ENCODE measurements at regions not wholly inside any gene's neighbourhood (a gene's known extent, or its start where the extent isn't known, plus 50 kb on each side); places are given as distances from the start of the nearest gene placed in this dataset.

GRCh38 chr15:34650177-34650576 lies 66.7 kb upstream of the GOLGA8B start (continued):
- TF ChIP-seq, protein P1, sequence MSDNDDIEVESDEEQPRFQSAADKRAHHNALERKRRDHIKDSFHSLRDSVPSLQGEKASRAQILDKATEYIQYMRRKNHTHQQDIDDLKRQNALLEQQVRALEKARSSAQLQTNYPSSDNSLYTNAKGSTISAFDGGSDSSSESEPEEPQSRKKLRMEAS (IDR thresholded peaks at IDR 0.05), result no peak
- no peak for TF ChIP-seq EZH2 (IDR thresholded peaks at IDR 0.05)
- no peak for TF ChIP-seq EGR1 (IDR thresholded peaks at IDR 0.05; ENCODE audit: low read depth)
- TF ChIP-seq SRF (IDR thresholded peaks at IDR 0.05; ENCODE audit: low read depth), result no peak
- TF ChIP-seq CEBPB (IDR thresholded peaks at IDR 0.05; ENCODE audit: low read depth), result no peak

DNA sequence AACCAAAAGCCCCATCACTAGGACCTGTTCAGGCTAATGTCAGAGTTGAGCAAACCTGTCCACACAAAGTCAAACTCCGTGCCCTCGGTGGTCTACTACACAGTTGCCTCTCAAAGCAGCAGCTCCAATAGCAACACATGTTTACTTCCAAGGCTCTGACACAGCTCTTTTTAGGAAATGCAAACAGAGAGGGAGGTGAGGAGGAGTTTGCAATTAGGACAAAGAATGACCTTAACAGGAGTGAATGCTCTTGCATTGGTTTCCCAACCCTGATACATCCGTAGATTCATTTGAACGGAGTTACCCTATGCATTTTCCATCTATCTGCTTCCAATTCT lies 64.8 kb upstream of the GOLGA8B start:
- no peaks in the 10 kb centered on the region for H3K79me2 ChIP-seq (ENCODE audit: insufficient read depth, low read length)
- H2AFZ ChIP-seq (ENCODE audit: low read depth, low read length, poor library complexity, severe bottlenecking), result no peak overlapping the region
- H3K4me1 ChIP-seq (ENCODE audit: control insufficient read depth in 1 of 2, insufficient read depth in 2 of 2, low read length in 2 of 2), result no peaks in the 10 kb centered on the region
- no TSS peak for BruUV-seq (replicated peaks)
- RAD21 ChIA-PET (ENCODE audit: low non-redundant PET in 1 of 2, low total read pairs in 2 of 2, uncharacterized antibody in 2 of 2, unreplicated experiment in 2 of 2), result no interaction called here
- CTCF ChIA-PET, result no interaction called here
- intact Hi-C loops (cut with micrococcal nuclease), result no loop called here
- H3K9me2 ChIP-seq (ENCODE audit: insufficient read depth), result no peaks in the 10 kb centered on the region
- POLR2A ChIA-PET, result interaction anchor here (0.6 kb wide), 1 partner anchor 17 kb away, joined by 3 read pairs; no protein-coding TSS in a partner anchor
- no peak overlapping the region for H3K4me3 ChIP-seq (replicated peaks in 1 of 2; ENCODE audit: low read depth in 1 of 2, low read length in 2 of 2)
- H3K9me3 ChIP-seq (ENCODE audit: control insufficient read depth in 1 of 2, insufficient read depth in 1 of 2, low read depth in 1 of 2, low read length in 2 of 2), result peaks cover 0 to 6% of the 10 kb centered on the region in 2 experiments; a peak in 1 of 4 replicates
- no peak overlapping the region for H3K4me2 ChIP-seq (ENCODE audit: low read length)
- H4K20me1 ChIP-seq (ENCODE audit: insufficient read depth), result no peaks in the 10 kb centered on the region
- DNase-seq (ENCODE audit: low read depth, low spot score) (no peak), ATAC-seq (no peak)
- no peak overlapping the region for H3K9ac ChIP-seq (ENCODE audit: low read length)
- TF ChIP-seq CBX3 (IDR thresholded peaks at IDR 0.05; ENCODE audit: low read depth) (no peak), SRF (IDR thresholded peaks at IDR 0.05; ENCODE audit: low read depth) (no peak), SIN3A (IDR thresholded peaks at IDR 0.05; ENCODE audit: low read depth) (no peak)
- H3K36me3 ChIP-seq (ENCODE audit: control insufficient read depth in 1 of 2, insufficient read depth in 2 of 2, low read length in 2 of 2), result no peaks in the 10 kb centered on the region
- H3K27ac ChIP-seq (ENCODE audit: low read depth, low read length), result no peak overlapping the region
- H3K27me3 ChIP-seq (ENCODE audit: insufficient read depth, low read length), result no peaks in the 10 kb centered on the region

- no peak overlapping the region for H3K4me3 ChIP-seq (replicated peaks in 1 of 2; ENCODE audit: low read depth in 1 of 2, low read length in 2 of 2)
- BruUV-seq (replicated peaks), result no TSS peak
- ChIA-PET CTCF (no interaction called here), POLR2A (interaction anchor here (0.6 kb wide), 1 partner anchor 16 kb away, joined by 3 read pairs; no protein-coding TSS in a partner anchor), RAD21 (ENCODE audit: low non-redundant PET in 1 of 2, low total read pairs in 2 of 2, uncharacterized antibody in 2 of 2, unreplicated experiment in 2 of 2) (no interaction called here)
- ATAC-seq, result no peak
- no peaks in the 10 kb centered on the region for H3K27me3 ChIP-seq (ENCODE audit: insufficient read depth, low read length)
- H2AFZ ChIP-seq (ENCODE audit: low read depth, low read length, poor library complexity, severe bottlenecking), result no peak overlapping the region
- H3K4me2 ChIP-seq (ENCODE audit: low read length), result no peak overlapping the region
- no peak for TF ChIP-seq SIN3A (IDR thresholded peaks at IDR 0.05; ENCODE audit: low read depth)
- no peak for TF ChIP-seq EZH2 (IDR thresholded peaks at IDR 0.05)
- TF ChIP-seq ZFX (IDR thresholded peaks at IDR 0.05), result no peak
- no peak for TF ChIP-seq CBX3 (IDR thresholded peaks at IDR 0.05; ENCODE audit: low read depth)
- no peak for TF ChIP-seq ZBTB33 (IDR thresholded peaks at IDR 0.05; ENCODE audit: extremely low read depth, insufficient replicate concordance, low read length)
- no peak for TF ChIP-seq ZNF274 (IDR thresholded peaks at IDR 0.05; ENCODE audit: low read depth, low read length)
- TF ChIP-seq SP1 (IDR thresholded peaks at IDR 0.05; ENCODE audit: low read depth), result no peak
- no peak for TF ChIP-seq ATF3 (IDR thresholded peaks at IDR 0.05)
- TF ChIP-seq YY1 (IDR thresholded peaks at IDR 0.05; ENCODE audit: extremely low read depth, insufficient replicate concordance, low read depth, low read length), result no peak
- no peak for TF ChIP-seq TCF7L2 (IDR thresholded peaks at IDR 0.05; ENCODE audit: borderline replicate concordance, extremely low read depth, insufficient read depth, insufficient read length)
- TF ChIP-seq, protein P1 (IDR thresholded peaks at IDR 0.05), result no peak
- H3K27ac ChIP-seq (ENCODE audit: low read depth, low read length), result no peak overlapping the region
- no peak for DNase-seq (ENCODE audit: low read depth, low spot score)
- peaks cover 0 to 6% of the 10 kb centered on the region in 2 experiments; a peak in 1 of 4 replicates for H3K9me3 ChIP-seq (ENCODE audit: control insufficient read depth in 1 of 2, insufficient read depth in 1 of 2, low read depth in 1 of 2, low read length in 2 of 2)
- H3K79me2 ChIP-seq (ENCODE audit: insufficient read depth, low read length), result no peaks in the 10 kb centered on the region
- no peaks in the 10 kb centered on the region for H3K36me3 ChIP-seq (ENCODE audit: control insufficient read depth in 1 of 2, insufficient read depth in 2 of 2, low read length in 2 of 2)
- H3K9me2 ChIP-seq (ENCODE audit: insufficient read depth), result no peaks in the 10 kb centered on the region
- H3K9ac ChIP-seq (ENCODE audit: low read length), result no peak overlapping the region
- intact Hi-C loops (cut with micrococcal nuclease), result no loop called here
- no peaks in the 10 kb centered on the region for H3K4me1 ChIP-seq (ENCODE audit: control insufficient read depth in 1 of 2, insufficient read depth in 2 of 2, low read length in 2 of 2)
- no peaks in the 10 kb centered on the region for H4K20me1 ChIP-seq (ENCODE audit: insufficient read depth)
Measured at GRCh38 chr15:34647569-34648293, 64.3 kb upstream of the GOLGA8B start.
